Ascending aorta (tissue), 2 donors: ENCODE measurements at regions not wholly inside any gene's neighbourhood (a gene's known extent, or its start where the extent isn't known, plus 50 kb on each side); places are given as distances from the start of the nearest gene placed in this dataset.

ENCODE experiments used
- DNase-seq, 2 donors: peaks; one replicate each; pipeline ENCODE4 v3.0.0-alpha.2; 2019; ENCODE audit warnings: low spot score in 2 of 2
- H3K27ac ChIP-seq, 2 donors: fragments of 200-600 bp; sonication (generic); one replicate each; pipeline ENCODE4 v1.5.1; 2016 to 2017; ENCODE audit warnings: mild to moderate bottlenecking in 1 of 2
- H3K27me3 ChIP-seq: fragments of 200-600 bp; sonication (generic); one replicate; pipeline ENCODE4 v1.5.1; 2017
- H3K36me3 ChIP-seq, 2 donors: fragments of 200-600 bp; sonication (generic); one replicate each; pipeline ENCODE4 v1.5.1; 2016
- H3K4me1 ChIP-seq, 2 donors: fragments of 200-600 bp; sonication (generic); one replicate each; pipeline ENCODE4 v1.5.1; 2016 to 2017; ENCODE audit warnings: mild to moderate bottlenecking in 1 of 2
- H3K4me3 ChIP-seq, 2 donors: fragments of 200-600 bp; sonication (generic); one replicate each; pipeline ENCODE4 v1.5.1; 2016 to 2017; ENCODE audit warnings: mild to moderate bottlenecking in 1 of 2
- H3K9me3 ChIP-seq, 2 donors: fragments of 200-600 bp; sonication (generic); one replicate each; pipeline ENCODE4 v1.5.1; 2016
- intact Hi-C: fragments of 100-400 bp; cut with DNase I; formaldehyde crosslinking; loops from one replicate; pipeline ENCODE4 v1.15.1; 2023
- TF ChIP-seq, protein P1 (sequence below), 3 experiments: fragments of 200-600 bp in 2 of 3; fragments of 450-650 bp in 1 of 3; sonication (generic) in 2 of 3; IDR thresholded peaks; one replicate each; pipeline ENCODE4 v1.5.1; 2016 to 2019; ENCODE audit warnings: antibody characterized with exemption in 3 of 3, mild to moderate bottlenecking in 1 of 3, moderate library complexity in 1 of 3

DNA sequence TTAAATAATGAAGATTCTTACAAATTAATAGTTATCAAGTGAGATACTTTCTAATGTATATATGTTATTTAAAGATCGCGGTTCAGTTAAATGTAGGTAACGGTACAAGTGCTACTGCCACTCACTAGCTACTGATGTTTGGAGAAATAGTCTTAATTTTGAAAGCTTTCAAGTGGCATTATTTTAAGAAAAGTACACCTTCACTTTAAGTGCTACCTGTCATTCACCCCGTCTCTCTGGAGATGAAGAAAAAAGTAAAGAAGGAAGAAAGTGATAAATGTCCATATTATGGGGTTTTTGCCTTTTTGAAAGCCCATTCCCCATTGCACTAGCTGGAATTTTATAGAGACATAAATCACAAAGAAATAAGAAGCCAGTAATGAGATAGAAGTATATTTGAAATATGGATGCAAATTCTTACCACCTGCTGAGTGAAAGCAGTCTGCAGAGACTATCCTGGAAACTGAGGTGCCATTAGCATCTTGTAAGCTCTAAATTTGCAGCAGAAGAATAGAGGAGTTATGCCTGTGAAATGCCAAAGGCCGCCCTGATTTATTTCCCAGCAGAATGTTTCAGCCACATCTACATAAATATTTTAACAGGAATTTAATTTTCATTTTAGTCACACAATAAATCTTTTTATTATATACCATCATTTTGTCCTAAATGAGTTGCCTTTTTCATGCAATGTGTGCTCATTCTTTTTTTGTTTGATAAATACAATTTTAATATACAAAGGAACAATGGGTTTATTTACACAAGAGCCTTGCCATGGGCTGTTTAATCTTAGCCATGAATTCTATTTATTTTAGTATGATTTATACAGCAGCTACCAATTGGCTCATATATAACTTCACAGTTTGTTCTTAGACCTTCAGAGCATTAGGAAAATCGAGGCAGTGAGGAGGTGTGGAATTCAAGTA is 489.9 kb upstream of the RAG2 start:
- intact Hi-C loops, result no loop called here
- H3K4me1 ChIP-seq, result no peaks in the 10 kb centered on the region
- no peak overlapping the region for H3K27ac ChIP-seq
- TF ChIP-seq, protein P1, sequence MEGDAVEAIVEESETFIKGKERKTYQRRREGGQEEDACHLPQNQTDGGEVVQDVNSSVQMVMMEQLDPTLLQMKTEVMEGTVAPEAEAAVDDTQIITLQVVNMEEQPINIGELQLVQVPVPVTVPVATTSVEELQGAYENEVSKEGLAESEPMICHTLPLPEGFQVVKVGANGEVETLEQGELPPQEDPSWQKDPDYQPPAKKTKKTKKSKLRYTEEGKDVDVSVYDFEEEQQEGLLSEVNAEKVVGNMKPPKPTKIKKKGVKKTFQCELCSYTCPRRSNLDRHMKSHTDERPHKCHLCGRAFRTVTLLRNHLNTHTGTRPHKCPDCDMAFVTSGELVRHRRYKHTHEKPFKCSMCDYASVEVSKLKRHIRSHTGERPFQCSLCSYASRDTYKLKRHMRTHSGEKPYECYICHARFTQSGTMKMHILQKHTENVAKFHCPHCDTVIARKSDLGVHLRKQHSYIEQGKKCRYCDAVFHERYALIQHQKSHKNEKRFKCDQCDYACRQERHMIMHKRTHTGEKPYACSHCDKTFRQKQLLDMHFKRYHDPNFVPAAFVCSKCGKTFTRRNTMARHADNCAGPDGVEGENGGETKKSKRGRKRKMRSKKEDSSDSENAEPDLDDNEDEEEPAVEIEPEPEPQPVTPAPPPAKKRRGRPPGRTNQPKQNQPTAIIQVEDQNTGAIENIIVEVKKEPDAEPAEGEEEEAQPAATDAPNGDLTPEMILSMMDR (IDR thresholded peaks at IDR 0.05), result no peak
- H3K36me3 ChIP-seq, result no peaks in the 10 kb centered on the region
- H3K9me3 ChIP-seq, result no peaks in the 10 kb centered on the region
- H3K4me3 ChIP-seq, result no peak overlapping the region
- no peak for DNase-seq
- H3K27me3 ChIP-seq, result no peaks in the 10 kb centered on the region

DNA sequence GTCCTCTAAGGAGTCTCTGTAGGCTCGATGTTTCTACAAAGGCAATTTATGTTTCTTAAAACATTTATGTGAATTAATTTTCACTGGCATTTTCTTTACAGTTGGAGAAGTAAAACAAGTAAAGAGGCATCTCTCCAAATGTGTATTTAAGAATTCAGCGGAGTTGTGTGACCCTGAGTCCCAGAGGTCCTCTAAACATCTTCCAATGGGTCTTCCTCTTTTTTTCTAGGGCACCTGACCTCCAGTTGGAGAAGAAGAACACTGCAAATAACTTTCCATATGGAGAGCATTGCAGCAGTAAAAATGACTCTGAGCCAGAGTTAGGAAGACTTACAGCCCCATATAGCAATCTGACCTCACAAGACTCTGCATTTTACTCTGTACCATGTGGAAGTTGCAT is 480.5 kb upstream of the RAG2 start:
- H3K27me3 ChIP-seq, result no peaks in the 10 kb centered on the region
- H3K36me3 ChIP-seq, result no peaks in the 10 kb centered on the region
- H3K4me3 ChIP-seq, result no peak overlapping the region
- intact Hi-C loops, result no loop called here
- no peaks in the 10 kb centered on the region for H3K9me3 ChIP-seq
- H3K4me1 ChIP-seq, result no peaks in the 10 kb centered on the region
- TF ChIP-seq, protein P1 (IDR thresholded peaks at IDR 0.05), result no peak
- H3K27ac ChIP-seq, result no peak overlapping the region
- DNase-seq, result no peak

DNA sequence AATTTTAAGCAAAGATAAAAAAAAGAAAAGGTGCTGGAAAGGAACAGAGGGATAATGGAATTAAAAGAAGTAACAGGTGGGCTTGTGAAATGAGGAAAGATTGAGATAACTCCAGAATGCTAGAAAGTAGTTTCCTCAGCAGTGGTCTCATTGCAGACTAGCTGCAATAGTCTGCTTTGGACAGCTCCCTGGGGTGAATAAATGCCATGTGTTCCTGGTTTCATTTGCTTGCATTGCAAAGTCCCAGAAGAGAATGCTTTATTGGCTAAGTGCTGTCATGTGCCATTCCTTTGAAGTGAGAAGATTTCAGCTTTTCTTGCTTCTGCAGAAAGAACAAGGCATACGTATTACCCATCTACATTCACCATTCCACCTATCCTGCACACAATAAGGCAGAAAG is 478.8 kb upstream of the RAG2 start:
- Histone ChIP-seq H3K36me3 (no peaks in the 10 kb centered on the region), H3K4me3 (no peak overlapping the region), H3K4me1 (no peaks in the 10 kb centered on the region), H3K9me3 (no peaks in the 10 kb centered on the region), H3K27me3 (no peaks in the 10 kb centered on the region), H3K27ac (no peak overlapping the region)
- intact Hi-C loops, result no loop called here
- TF ChIP-seq, protein P1 (IDR thresholded peaks at IDR 0.05), result no peak
- no peak for DNase-seq

DNA sequence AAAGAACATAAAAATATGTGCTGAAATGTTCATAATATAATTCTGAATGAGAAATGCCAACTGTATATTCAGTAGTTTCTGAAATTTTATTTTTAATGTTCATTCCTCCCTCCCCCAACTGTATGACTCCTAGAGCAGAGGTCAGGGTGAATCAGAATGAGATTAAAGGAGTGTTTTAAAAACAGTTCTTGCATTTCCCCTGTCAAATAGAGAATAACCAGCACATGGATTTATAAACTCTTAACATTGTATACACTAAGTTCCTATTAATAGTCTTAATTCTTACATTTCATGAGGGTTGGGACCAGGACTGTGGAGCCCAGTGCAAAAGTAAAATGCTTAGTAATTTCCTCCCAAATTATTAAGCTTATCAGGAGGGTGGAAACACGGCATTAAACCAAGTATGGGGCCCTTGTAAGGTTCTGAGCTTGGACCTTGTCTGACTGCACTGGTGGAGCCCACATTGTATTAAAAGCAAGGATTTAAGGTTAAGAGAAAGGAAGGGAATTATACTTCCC is 474.6 kb upstream of the RAG2 start:
- Histone ChIP-seq H3K36me3 (no peaks in the 10 kb centered on the region), H3K9me3 (no peaks in the 10 kb centered on the region), H3K27ac (no peak overlapping the region), H3K4me3 (no peak overlapping the region), H3K27me3 (no peaks in the 10 kb centered on the region), H3K4me1 (no peaks in the 10 kb centered on the region)
- TF ChIP-seq, protein P1 (IDR thresholded peaks at IDR 0.05), result no peak
- intact Hi-C loops, result no loop called here
- DNase-seq, result no peak

DNA sequence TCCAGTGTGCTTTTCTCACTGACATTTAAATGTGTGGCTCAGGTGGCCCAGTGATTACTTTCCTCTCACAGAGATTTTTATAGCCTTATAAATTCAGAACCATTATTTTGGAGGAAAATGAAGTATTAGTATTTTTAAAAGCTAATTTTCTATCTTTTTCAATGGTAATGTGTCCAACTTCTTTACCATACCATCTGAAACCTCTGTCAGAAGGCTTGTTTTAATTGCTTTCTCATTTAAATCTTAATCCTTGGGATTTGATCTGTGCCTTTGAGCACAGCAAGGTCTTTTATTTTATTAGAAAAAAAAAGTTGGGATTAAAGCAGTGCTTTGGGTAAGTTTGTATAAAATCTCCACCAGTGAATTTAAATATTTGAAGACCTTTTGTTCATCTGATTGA is 452.3 kb upstream of the RAG2 start:
- Histone ChIP-seq H3K36me3 (no peaks in the 10 kb centered on the region), H3K4me3 (no peak overlapping the region), H3K4me1 (no peaks in the 10 kb centered on the region), H3K27me3 (no peaks in the 10 kb centered on the region), H3K9me3 (no peaks in the 10 kb centered on the region), H3K27ac (no peak overlapping the region)
- TF ChIP-seq, protein P1 (IDR thresholded peaks at IDR 0.05), result no peak
- no peak for DNase-seq
- intact Hi-C loops, result no loop called here
